HEK293T (cell line): ENCODE measurements at regions not wholly inside any gene's neighbourhood (a gene's known extent, or its start where the extent isn't known, plus 50 kb on each side); places are given as distances from the start of the nearest gene placed in this dataset.

Source experiments
- CTCF ChIA-PET: fragments of 350-600 bp; formaldehyde crosslinking; extraction: SDS; loops from one replicate; lab custom pipeline; 2021; ENCODE audit warnings: antibody characterized with exemption, inconsistent platforms; lab: Yijun Ruan, JAX
- POLR2A ChIA-PET: fragments of 350-600 bp; formaldehyde crosslinking; extraction: SDS; loops from one replicate; lab custom pipeline; 2020; ENCODE audit warnings: antibody characterized with exemption, inconsistent platforms; lab: Yijun Ruan, JAX
- DNase-seq: peaks from one replicate; pipeline ENCODE4 v3.0.0; 2012; ENCODE audit warnings: mixed read lengths; ENCODE audit errors: extremely low spot score
- ARNT ChIP-seq: fragments of 450-650 bp; IDR thresholded peaks from 2 replicates; pipeline ENCODE4 v1.6.1; 2017; ENCODE audit warnings: mild to moderate bottlenecking
- BHLHE40 ChIP-seq: fragments of 450-650 bp; IDR thresholded peaks from 2 replicates; pipeline ENCODE4 v1.6.1; 2016; ENCODE audit warnings: mild to moderate bottlenecking, moderate library complexity, borderline replicate concordance
- CTBP1 ChIP-seq: fragments of 450-650 bp; IDR thresholded peaks from 2 replicates; pipeline ENCODE4 v1.6.1; 2016; ENCODE audit warnings: borderline replicate concordance
- ELF4 ChIP-seq: fragments of 450-650 bp; IDR thresholded peaks from 2 replicates; pipeline ENCODE4 v1.6.1; 2017; ENCODE audit warnings: antibody characterized with exemption
- FOXA1 ChIP-seq: fragments of 450-650 bp; IDR thresholded peaks from 2 replicates; pipeline ENCODE4 v1.6.1; 2016; ENCODE audit warnings: mild to moderate bottlenecking
- FOXK2 ChIP-seq: fragments of 450-650 bp; IDR thresholded peaks from 2 replicates; pipeline ENCODE4 v1.6.1; 2016; ENCODE audit warnings: mild to moderate bottlenecking
- FOXM1 ChIP-seq: fragments of 450-650 bp; IDR thresholded peaks from 2 replicates; pipeline ENCODE4 v1.6.1; 2017; ENCODE audit warnings: mild to moderate bottlenecking, borderline replicate concordance
- HDGF ChIP-seq: fragments of 450-650 bp; IDR thresholded peaks from 2 replicates; pipeline ENCODE4 v1.6.1; 2017; ENCODE audit warnings: antibody characterized with exemption, borderline replicate concordance
- L3MBTL2 ChIP-seq: fragments of 450-650 bp; conservative IDR thresholded peaks from 2 replicates; pipeline ENCODE4 v1.6.1; 2016; ENCODE audit warnings: mild to moderate bottlenecking
- LEF1 ChIP-seq: fragments of 450-650 bp; IDR thresholded peaks from 2 replicates; pipeline ENCODE4 v1.6.1; 2017; ENCODE audit warnings: mild to moderate bottlenecking, borderline replicate concordance
- NFRKB ChIP-seq: fragments of 450-650 bp; IDR thresholded peaks from 2 replicates; pipeline ENCODE4 v1.6.1; 2016; ENCODE audit warnings: mild to moderate bottlenecking, moderate library complexity
- PKNOX1 ChIP-seq: fragments of 450-650 bp; IDR thresholded peaks from 2 replicates; pipeline ENCODE4 v1.6.1; 2016
- SP1 ChIP-seq: fragments of 450-650 bp; IDR thresholded peaks from 2 replicates; pipeline ENCODE4 v1.6.1; 2017
- SUZ12 ChIP-seq: fragments of 450-650 bp; IDR thresholded peaks from 2 replicates; pipeline ENCODE4 v1.6.1; 2016; ENCODE audit warnings: mild to moderate bottlenecking
- TARDBP ChIP-seq: fragments of 450-650 bp; IDR thresholded peaks from 2 replicates; pipeline ENCODE4 v1.6.1; 2016
- ZNF384 ChIP-seq: fragments of 450-650 bp; IDR thresholded peaks from 2 replicates; pipeline ENCODE4 v1.6.1; 2016

- CTCF ChIA-PET, result no interaction called here
- POLR2A ChIA-PET, result no interaction called here
- DNase-seq, result no peak
- no peak for TF ChIP-seq FOXM1
- TF ChIP-seq LEF1, result no peak
- no peak for TF ChIP-seq FOXK2
- TF ChIP-seq SP1, result no peak
- TF ChIP-seq HDGF, result no peak
- TF ChIP-seq ELF4, result no peak
- no peak for TF ChIP-seq ARNT
- TF ChIP-seq SUZ12, result no peak
- no peak for TF ChIP-seq L3MBTL2
- no peak for TF ChIP-seq NFRKB
- no peak for TF ChIP-seq ZNF384
- no peak for TF ChIP-seq CTBP1
- no peak for TF ChIP-seq FOXA1
Observed at GRCh38 chr15:39180483-39180933, 400.4 kb upstream of the THBS1 start.

DNA sequence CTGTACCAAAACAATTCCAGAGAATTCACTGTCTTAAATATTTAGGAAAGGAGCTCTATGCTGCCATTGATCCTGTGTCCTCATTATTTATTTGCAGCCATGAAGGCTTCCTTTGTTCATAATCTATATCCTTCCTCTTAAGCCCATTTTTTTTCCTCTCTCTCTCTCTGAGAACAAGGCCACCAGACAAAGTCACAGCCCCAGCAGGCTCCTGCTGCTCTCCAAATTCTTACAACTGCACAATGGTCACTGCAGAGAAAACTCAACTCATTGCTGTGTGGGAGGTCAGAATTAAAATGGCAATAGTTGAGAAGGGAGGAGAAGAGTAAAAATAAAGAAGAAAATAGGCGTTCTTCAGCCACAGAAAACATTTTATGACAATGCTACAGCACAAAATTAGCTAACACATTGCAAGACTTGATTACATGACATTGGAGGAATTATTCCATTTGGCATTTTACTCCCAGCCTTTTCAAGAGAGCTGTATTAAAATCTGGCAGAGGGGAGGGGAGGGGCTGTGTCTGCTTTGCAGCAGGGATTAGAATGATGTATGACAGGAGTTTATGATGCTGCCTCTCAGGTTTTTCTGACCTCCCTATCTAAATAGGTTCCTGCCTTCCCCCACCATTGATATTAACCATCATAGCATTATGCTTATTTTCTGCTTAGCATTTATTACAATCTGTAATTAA lies 399.7 kb upstream of the THBS1 start:
- no peak for DNase-seq
- ChIA-PET CTCF (no interaction called here), POLR2A (no interaction called here)
- no peak for TF ChIP-seq BHLHE40

DNA sequence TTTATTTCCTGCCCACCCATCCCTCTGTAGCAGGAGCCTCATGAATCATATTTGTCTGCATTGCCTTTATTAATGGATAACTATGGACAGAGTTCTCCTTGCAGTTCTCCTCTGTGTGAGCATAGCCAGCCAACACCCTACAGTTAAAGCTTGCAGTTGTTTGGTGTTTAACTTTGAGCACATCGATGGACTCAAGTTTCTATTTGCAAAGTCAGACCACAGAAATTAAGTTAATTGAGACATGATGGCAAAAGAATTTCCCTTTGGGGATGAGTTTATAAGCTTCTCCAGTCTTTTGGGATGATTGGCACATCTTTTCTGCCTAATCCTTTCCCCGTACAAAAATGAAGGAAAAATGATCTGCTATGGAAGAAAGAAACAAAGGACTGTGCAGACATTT lies 398.9 kb upstream of the THBS1 start:
- ChIA-PET CTCF (no interaction called here), POLR2A (no interaction called here)
- no peak for TF ChIP-seq CTBP1
- TF ChIP-seq SUZ12, result no peak
- no peak for DNase-seq

DNA sequence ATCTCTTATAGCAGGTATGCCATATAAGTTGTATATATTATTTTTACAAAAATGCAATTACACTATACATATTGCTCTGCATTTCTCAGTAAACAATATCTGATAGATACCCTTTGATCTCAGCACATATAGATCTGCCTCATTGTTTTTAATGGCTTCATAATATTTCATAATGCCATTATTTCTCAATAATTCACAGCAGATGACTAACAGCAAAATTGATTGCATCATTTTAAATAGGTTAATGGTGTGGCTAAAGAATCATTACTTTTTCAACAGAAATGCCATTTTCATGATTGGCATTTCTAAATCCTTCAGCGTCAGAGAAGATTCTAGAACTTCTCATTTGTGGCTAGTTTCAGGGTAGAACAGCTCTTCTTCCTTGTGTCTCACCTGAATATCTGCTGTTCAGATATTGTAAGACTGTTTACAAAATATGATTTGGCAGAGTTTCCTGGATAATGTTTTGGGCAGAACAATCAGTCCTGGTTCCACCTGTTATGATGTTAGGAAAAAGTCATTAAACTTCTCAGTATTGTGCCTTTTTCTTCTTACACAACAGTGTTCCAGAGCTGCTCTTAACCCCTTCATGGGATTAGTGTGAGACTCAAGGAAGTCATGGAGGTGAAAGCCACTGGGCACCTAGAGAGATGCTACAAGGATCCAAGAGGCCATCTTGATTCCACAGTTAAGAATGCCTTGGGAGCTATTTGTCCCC lies 397.6 kb upstream of the THBS1 start:
- DNase-seq, result no peak
- ChIA-PET CTCF (no interaction called here), POLR2A (no interaction called here)
- TF ChIP-seq SP1, result no peak
- no peak for TF ChIP-seq CTBP1
- TF ChIP-seq HDGF, result no peak
- TF ChIP-seq FOXA1, result no peak
- TF ChIP-seq ZNF384, result no peak
- no peak for TF ChIP-seq LEF1
- TF ChIP-seq PKNOX1, result no peak
- no peak for TF ChIP-seq ARNT
- no peak for TF ChIP-seq FOXM1
- TF ChIP-seq SUZ12, result no peak
- TF ChIP-seq L3MBTL2, result no peak
- TF ChIP-seq NFRKB, result no peak
- no peak for TF ChIP-seq FOXK2
- TF ChIP-seq ELF4, result no peak
- no peak for TF ChIP-seq TARDBP
- no peak for TF ChIP-seq BHLHE40

DNA sequence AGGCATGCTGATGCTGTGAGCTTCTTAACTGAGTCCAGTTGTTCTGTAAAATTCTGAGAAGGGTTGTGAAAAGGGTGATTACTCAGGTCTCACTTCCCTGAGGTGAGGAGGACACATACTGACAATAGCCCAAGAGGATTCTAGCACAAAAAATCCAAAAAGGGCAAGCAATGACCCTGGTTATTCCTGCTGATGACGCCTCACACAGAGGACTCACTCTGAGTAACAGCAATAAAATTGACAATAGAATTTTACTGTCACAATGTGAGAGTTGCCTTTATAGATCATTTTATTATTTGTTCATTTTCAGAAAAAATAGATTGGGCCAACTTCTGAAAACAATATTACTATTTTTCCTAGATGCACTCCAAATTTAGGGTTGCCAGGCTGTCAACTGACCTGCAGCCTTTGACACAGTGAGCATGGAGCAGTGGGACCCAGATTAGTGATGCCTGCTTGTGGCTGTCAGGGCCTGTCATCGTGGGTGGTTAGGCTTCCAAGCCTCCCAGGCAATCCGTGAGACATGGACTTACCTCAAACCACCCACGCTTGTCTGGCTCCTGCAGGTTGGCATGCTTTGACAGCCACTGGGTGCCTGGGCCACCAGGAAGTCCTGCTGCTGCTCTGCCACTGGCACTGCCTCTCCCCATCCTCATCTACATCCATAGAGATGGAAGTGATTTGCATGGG lies 396.0 kb upstream of the THBS1 start:
- no peak for DNase-seq
- CTCF ChIA-PET, result no interaction called here
- POLR2A ChIA-PET, result no interaction called here
- no peak for TF ChIP-seq NFRKB
- no peak for TF ChIP-seq PKNOX1
- TF ChIP-seq ZNF384, result no peak
- no peak for TF ChIP-seq HDGF
- TF ChIP-seq L3MBTL2, result no peak
- TF ChIP-seq SP1, result no peak
- TF ChIP-seq CTBP1, result no peak
- no peak for TF ChIP-seq ELF4
- no peak for TF ChIP-seq BHLHE40
- no peak for TF ChIP-seq ARNT
- no peak for TF ChIP-seq FOXK2

GRCh38 chr15:39188314-39188713 lies 392.6 kb upstream of the THBS1 start:
- no peak for DNase-seq
- CTCF ChIA-PET, result no interaction called here
- POLR2A ChIA-PET, result no interaction called here
- TF ChIP-seq NFRKB (no peak), FOXA1 (no peak), CTBP1 (no peak), ELF4 (no peak), FOXM1 (no peak), HDGF (no peak), LEF1 (no peak), PKNOX1 (no peak), TARDBP (no peak), FOXK2 (no peak), SP1 (no peak), BHLHE40 (no peak), L3MBTL2 (no peak)
